HCT116 (cell line): ENCODE measurements at regions not wholly inside any gene's neighbourhood (a gene's known extent, or its start where the extent isn't known, plus 50 kb on each side); places are given as distances from the start of the nearest gene placed in this dataset.

ENCODE experiments used
- ATAC-seq: fragments of 200-7000 bp; cut with Tn5 transposase; 2 replicates; pipeline ENCODE4 v1.9.1; 2020; ENCODE audit warnings: mild to moderate bottlenecking, moderate library complexity
- BruUV-seq: library from RNA; stranded (reverse); fragments of 400-500 nt; replicated peaks from 2 replicates; lab custom pipeline; 2021; lab: Mats Ljungman, UMichigan
- CTCF ChIA-PET: fragments of 300-600 bp; sonication (Branson Sonifier 250); formaldehyde crosslinking; loops from one replicate; lab custom pipeline; 2021; ENCODE audit warnings: antibody characterized with exemption; lab: Charles Lee
- POLR2A ChIA-PET: fragments of 300-600, 350-600 bp; sonication (Branson Sonifier 250); formaldehyde crosslinking; loops from one replicate; lab custom pipeline; 2021; ENCODE audit warnings: antibody characterized with exemption; lab: Charles Lee
- RAD21 ChIA-PET, 2 experiments: fragments of 300-600 bp; sonication (Branson Sonifier 250); formaldehyde crosslinking; loops; one replicate each; lab custom pipeline; 2023; ENCODE audit warnings: low total read pairs in 2 of 2; ENCODE audit not compliant: uncharacterized antibody in 2 of 2, unreplicated experiment in 2 of 2, low non-redundant PET in 1 of 2; lab: Charles Lee
- DNase-seq: peaks from one replicate; pipeline ENCODE4 v3.0.0-alpha.2; 2010; ENCODE audit warnings: low read depth, low spot score
- H2AFZ ChIP-seq: fragments of 200-600 bp; shearing (Covaris generic), sonication (generic); 2 replicates; pipeline ENCODE4 v1.6.1; 2017; ENCODE audit warnings: low read depth, mixed run types, mixed read lengths, antibody characterized with exemption, low read length; ENCODE audit not compliant: poor library complexity, severe bottlenecking
- H3K27ac ChIP-seq: 2 replicates; pipeline ENCODE4 v1.5.1; 2012; ENCODE audit warnings: low read depth, low read length
- H3K27me3 ChIP-seq: fragments of 200-600 bp; sonication (generic); 2 replicates; pipeline ENCODE4 v1.6.1; 2016; ENCODE audit warnings: mixed run types, low read length, mixed read lengths; ENCODE audit not compliant: insufficient read depth
- H3K36me3 ChIP-seq, 2 experiments: fragments of 200-500 bp in 1 of 2; fragments of 200-600 bp in 1 of 2; sonication (Bioruptor generic) in 1 of 2; sonication (generic) in 1 of 2; 2 replicates each; pipeline versions ENCODE4 v1.5.1 to v1.6.1; 2014 to 2016; ENCODE audit warnings: low read length in 2 of 2, inconsistent platforms in 1 of 2, mixed read lengths in 1 of 2, mixed run types in 1 of 2; ENCODE audit not compliant: insufficient read depth in 2 of 2, control insufficient read depth in 1 of 2
- H3K4me1 ChIP-seq, 2 experiments: fragments of 200-600 bp in 1 of 2; sonication (generic) in 1 of 2; 2 replicates each; pipeline versions ENCODE4 v1.5.1 to v1.6.1; 2012 to 2017; ENCODE audit warnings: low read length in 2 of 2, inconsistent platforms in 1 of 2, mild to moderate bottlenecking in 1 of 2, mixed read lengths in 1 of 2, mixed run types in 1 of 2, moderate library complexity in 1 of 2; ENCODE audit not compliant: insufficient read depth in 2 of 2, control insufficient read depth in 1 of 2
- H3K4me2 ChIP-seq: fragments of 200-600 bp; sonication (generic); 2 replicates; pipeline ENCODE4 v1.6.1; 2017; ENCODE audit warnings: mixed run types, low read length, mixed read lengths
- H3K4me3 ChIP-seq, 2 experiments: fragments of 200-600 bp in 1 of 2; sonication (generic) in 1 of 2; replicated peaks in 1 of 2; 2 replicates each; pipeline ENCODE4 v1.5.1; 2011 to 2016; ENCODE audit warnings: low read length in 2 of 2, control low read depth in 1 of 2, low read depth in 1 of 2, mild to moderate bottlenecking in 1 of 2, mixed read lengths in 1 of 2, mixed run types in 1 of 2
- H3K79me2 ChIP-seq: fragments of 200-600 bp; sonication (generic); 2 replicates; pipeline ENCODE4 v1.6.1; 2017; ENCODE audit warnings: mild to moderate bottlenecking, mixed run types, low read length, moderate library complexity, mixed read lengths; ENCODE audit not compliant: insufficient read depth
- H3K9ac ChIP-seq: fragments of 200-600 bp; sonication (generic); 2 replicates; pipeline ENCODE4 v1.6.1; 2016; ENCODE audit warnings: low read length, mixed read lengths
- H3K9me2 ChIP-seq: fragments of 200-600 bp; sonication (generic), shearing (Covaris generic); 2 replicates; pipeline ENCODE4 v1.6.1; 2017; ENCODE audit warnings: mixed run types, mild to moderate bottlenecking, moderate library complexity; ENCODE audit not compliant: insufficient read depth
- H3K9me3 ChIP-seq, 2 experiments: fragments of 200-500 bp in 1 of 2; fragments of 200-600 bp in 1 of 2; sonication (Bioruptor generic) in 1 of 2; sonication (generic) in 1 of 2; 2 replicates each; pipeline ENCODE4 v1.6.1; 2014 to 2017; ENCODE audit warnings: low read length in 2 of 2, mixed read lengths in 2 of 2, inconsistent platforms in 1 of 2, low read depth in 1 of 2, mild to moderate bottlenecking in 1 of 2, mixed run types in 1 of 2, moderate library complexity in 1 of 2; ENCODE audit not compliant: control insufficient read depth in 1 of 2, insufficient read depth in 1 of 2
- H4K20me1 ChIP-seq: fragments of 200-600 bp; sonication (generic), shearing (Covaris generic); 2 replicates; pipeline ENCODE4 v1.6.1; 2017; ENCODE audit warnings: mixed run types, mild to moderate bottlenecking, moderate library complexity; ENCODE audit not compliant: insufficient read depth
- CBX3 ChIP-seq: IDR thresholded peaks from 2 replicates; pipeline ENCODE4 v1.6.1; 2012; ENCODE audit warnings: low read depth
- EGR1 ChIP-seq: IDR thresholded peaks from 2 replicates; pipeline ENCODE4 v1.6.1; 2012; ENCODE audit warnings: low read depth
- EZH2phosphoT487 ChIP-seq: fragments of 200-600 bp; IDR thresholded peaks from 2 replicates; pipeline ENCODE4 v1.6.1; 2018; ENCODE audit warnings: antibody characterized with exemption, borderline replicate concordance
- POLR2A ChIP-seq: IDR thresholded peaks from 2 replicates; pipeline ENCODE4 v1.7.0; 2011; ENCODE audit warnings: borderline replicate concordance; ENCODE audit not compliant: insufficient read depth, insufficient read length; ENCODE audit errors: extremely low read depth
- POLR2AphosphoS5 ChIP-seq: IDR thresholded peaks from 2 replicates; pipeline ENCODE4 v1.6.1; 2011; ENCODE audit warnings: mild to moderate bottlenecking, low read depth, low read length, moderate library complexity
- RAD21 ChIP-seq: IDR thresholded peaks from 2 replicates; pipeline ENCODE4 v1.6.1; 2012; ENCODE audit warnings: low read depth, mild to moderate bottlenecking
- SRF ChIP-seq: IDR thresholded peaks from 2 replicates; pipeline ENCODE4 v1.6.1; 2012; ENCODE audit warnings: low read depth
- ZBTB33 ChIP-seq: IDR thresholded peaks from 2 replicates; pipeline ENCODE4 v1.6.1; 2011; ENCODE audit warnings: mild to moderate bottlenecking, low read length, moderate library complexity; ENCODE audit not compliant: insufficient replicate concordance; ENCODE audit errors: extremely low read depth
- ZFX ChIP-seq: fragments of 450-650 bp; IDR thresholded peaks from 2 replicates; pipeline ENCODE4 v1.6.1; 2017
- ZNF274 ChIP-seq: fragments of 200-500 bp; sonication (Bioruptor generic); IDR thresholded peaks from 2 replicates; pipeline ENCODE4 v1.6.1; 2014; ENCODE audit warnings: mild to moderate bottlenecking, low read depth, low read length, inconsistent platforms
- intact Hi-C: fragments of 100-400 bp; cut with micrococcal nuclease; formaldehyde crosslinking; loops from 2 replicates; pipeline ENCODE4 v1.10.0; 2022
- TF ChIP-seq, protein P1 (sequence below): IDR thresholded peaks from 2 replicates; pipeline ENCODE4 v1.6.1; 2012; ENCODE audit warnings: low read depth

DNA sequence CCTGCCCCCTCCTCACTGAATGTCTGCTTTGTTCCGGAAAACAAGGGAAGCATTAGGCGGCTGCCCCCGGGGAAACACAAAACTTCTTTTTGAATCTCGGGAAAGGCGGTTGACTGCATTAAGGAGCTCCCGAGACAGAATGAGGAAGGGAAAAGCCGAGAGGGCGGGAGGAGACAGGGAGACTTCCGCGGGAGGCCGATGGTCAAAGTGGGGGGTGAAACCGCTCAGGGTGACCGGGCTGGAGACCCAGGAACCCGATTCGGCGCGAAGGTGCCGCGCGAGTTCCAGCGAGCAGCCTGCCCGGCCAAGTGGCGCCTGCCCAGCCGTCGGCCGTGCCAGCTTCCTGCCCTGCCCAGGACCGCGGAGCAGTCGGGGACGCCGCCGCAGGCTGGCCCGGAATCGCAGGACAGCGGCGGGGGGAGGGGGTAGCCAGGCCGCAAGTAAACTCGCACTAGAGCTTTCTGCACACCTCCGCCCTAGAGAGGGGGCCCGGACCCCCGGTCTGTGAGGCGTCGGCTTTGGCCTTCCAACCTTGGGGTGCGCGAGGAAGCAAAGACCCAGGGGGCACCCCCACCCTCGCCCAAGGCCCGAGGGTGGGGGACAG is 55.1 kb upstream of the BCOR start:
- TF ChIP-seq ZFX (no peak), POLR2A (no peak), CBX3 (no peak), ZBTB33 (no peak), EGR1 (no peak), POLR2AphosphoS5 (no peak), ZNF274 (no peak), RAD21 (no peak), SRF (no peak), EZH2phosphoT487 (no peak)
- TF ChIP-seq, protein P1, sequence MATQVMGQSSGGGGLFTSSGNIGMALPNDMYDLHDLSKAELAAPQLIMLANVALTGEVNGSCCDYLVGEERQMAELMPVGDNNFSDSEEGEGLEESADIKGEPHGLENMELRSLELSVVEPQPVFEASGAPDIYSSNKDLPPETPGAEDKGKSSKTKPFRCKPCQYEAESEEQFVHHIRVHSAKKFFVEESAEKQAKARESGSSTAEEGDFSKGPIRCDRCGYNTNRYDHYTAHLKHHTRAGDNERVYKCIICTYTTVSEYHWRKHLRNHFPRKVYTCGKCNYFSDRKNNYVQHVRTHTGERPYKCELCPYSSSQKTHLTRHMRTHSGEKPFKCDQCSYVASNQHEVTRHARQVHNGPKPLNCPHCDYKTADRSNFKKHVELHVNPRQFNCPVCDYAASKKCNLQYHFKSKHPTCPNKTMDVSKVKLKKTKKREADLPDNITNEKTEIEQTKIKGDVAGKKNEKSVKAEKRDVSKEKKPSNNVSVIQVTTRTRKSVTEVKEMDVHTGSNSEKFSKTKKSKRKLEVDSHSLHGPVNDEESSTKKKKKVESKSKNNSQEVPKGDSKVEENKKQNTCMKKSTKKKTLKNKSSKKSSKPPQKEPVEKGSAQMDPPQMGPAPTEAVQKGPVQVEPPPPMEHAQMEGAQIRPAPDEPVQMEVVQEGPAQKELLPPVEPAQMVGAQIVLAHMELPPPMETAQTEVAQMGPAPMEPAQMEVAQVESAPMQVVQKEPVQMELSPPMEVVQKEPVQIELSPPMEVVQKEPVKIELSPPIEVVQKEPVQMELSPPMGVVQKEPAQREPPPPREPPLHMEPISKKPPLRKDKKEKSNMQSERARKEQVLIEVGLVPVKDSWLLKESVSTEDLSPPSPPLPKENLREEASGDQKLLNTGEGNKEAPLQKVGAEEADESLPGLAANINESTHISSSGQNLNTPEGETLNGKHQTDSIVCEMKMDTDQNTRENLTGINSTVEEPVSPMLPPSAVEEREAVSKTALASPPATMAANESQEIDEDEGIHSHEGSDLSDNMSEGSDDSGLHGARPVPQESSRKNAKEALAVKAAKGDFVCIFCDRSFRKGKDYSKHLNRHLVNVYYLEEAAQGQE = no peak
- no TSS peak for BruUV-seq
- peaks cover 12% of the 10 kb centered on the region; the same call in 1 of the 2 replicates for H3K79me2 ChIP-seq
- no peaks in the 10 kb centered on the region for H3K27me3 ChIP-seq
- no peaks in the 10 kb centered on the region for H3K9me3 ChIP-seq
- peak overlapping the region; percentile 46 to 61 for H3K4me3 ChIP-seq
- H3K27ac ChIP-seq = peak overlapping the region; percentile 93
- ChIA-PET POLR2A (interaction anchor here (1.2 to 1.4 kb wide), 2 partner anchors 45 to 55 kb away, joined by 4 read pairs; partner anchors contain the start of gene BCOR), CTCF (no interaction called here), RAD21 (no interaction called here)
- no peaks in the 10 kb centered on the region for H3K36me3 ChIP-seq
- peaks cover 37 to 71% of the 10 kb centered on the region in 2 experiments for H3K4me1 ChIP-seq
- H3K4me2 ChIP-seq = peak overlapping the region; percentile 90
- H3K9me2 ChIP-seq = no peaks in the 10 kb centered on the region
- peak overlapping the region; percentile 80 for H3K9ac ChIP-seq
- DNase-seq = no peak
- intact Hi-C loops = no loop called here
- no peaks in the 10 kb centered on the region for H4K20me1 ChIP-seq
- no peak overlapping the region for H2AFZ ChIP-seq
- ATAC-seq = peak; percentile 8; the same call in 1 of the 2 replicates
